ENCODE measurements at regions not wholly inside any gene's neighbourhood (a gene's known extent, or its start where the extent isn't known, plus 50 kb on each side); places are given as distances from the start of the nearest gene placed in this dataset.

DNA sequence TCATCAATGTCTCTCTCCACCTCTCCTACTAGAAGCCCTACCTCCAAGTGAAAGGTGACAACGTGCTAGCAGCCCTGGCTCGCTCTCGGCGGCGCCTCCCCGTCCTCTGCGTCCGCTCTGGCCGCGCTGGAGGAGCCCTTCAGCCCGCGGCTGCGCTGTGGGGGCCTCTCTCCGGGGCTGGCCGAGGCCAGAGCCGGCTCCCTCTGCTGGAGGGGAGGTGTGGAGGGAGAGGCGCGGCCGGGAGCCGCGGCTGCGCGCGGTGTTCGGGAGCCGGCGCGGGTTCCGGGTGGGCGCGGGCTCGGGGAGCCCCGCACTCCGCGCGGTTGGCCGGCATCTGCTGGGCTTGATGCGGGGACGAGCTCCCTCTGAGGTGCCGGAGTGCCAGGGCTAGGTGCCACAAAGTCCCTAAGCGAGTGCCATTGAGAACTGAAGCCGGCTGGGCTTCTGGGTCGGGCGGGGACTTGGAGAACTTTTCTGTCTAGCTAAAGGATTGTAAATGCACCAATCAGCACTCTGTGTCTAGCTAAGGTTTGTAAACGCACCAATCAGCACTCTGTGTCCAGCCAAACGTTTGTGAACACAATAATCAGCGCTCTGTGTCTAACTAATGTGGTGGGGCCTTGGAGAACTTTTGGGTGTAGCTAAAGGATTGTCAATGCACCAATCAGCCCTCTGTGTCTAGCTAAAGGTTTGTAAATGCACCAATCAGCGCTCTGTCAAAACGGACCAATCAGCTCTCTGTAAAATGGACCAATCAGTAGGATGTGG, 84.8 kb upstream of the ARRDC4 start:
- TF ChIP-seq, protein P1, sequence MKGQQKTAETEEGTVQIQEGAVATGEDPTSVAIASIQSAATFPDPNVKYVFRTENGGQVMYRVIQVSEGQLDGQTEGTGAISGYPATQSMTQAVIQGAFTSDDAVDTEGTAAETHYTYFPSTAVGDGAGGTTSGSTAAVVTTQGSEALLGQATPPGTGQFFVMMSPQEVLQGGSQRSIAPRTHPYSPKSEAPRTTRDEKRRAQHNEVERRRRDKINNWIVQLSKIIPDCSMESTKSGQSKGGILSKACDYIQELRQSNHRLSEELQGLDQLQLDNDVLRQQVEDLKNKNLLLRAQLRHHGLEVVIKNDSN (IDR thresholded peaks at IDR 0.05), result no peak
- TF ChIP-seq, protein P2, sequence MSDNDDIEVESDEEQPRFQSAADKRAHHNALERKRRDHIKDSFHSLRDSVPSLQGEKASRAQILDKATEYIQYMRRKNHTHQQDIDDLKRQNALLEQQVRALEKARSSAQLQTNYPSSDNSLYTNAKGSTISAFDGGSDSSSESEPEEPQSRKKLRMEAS (IDR thresholded peaks at IDR 0.05), result no peak
- TF ChIP-seq, protein P3, sequence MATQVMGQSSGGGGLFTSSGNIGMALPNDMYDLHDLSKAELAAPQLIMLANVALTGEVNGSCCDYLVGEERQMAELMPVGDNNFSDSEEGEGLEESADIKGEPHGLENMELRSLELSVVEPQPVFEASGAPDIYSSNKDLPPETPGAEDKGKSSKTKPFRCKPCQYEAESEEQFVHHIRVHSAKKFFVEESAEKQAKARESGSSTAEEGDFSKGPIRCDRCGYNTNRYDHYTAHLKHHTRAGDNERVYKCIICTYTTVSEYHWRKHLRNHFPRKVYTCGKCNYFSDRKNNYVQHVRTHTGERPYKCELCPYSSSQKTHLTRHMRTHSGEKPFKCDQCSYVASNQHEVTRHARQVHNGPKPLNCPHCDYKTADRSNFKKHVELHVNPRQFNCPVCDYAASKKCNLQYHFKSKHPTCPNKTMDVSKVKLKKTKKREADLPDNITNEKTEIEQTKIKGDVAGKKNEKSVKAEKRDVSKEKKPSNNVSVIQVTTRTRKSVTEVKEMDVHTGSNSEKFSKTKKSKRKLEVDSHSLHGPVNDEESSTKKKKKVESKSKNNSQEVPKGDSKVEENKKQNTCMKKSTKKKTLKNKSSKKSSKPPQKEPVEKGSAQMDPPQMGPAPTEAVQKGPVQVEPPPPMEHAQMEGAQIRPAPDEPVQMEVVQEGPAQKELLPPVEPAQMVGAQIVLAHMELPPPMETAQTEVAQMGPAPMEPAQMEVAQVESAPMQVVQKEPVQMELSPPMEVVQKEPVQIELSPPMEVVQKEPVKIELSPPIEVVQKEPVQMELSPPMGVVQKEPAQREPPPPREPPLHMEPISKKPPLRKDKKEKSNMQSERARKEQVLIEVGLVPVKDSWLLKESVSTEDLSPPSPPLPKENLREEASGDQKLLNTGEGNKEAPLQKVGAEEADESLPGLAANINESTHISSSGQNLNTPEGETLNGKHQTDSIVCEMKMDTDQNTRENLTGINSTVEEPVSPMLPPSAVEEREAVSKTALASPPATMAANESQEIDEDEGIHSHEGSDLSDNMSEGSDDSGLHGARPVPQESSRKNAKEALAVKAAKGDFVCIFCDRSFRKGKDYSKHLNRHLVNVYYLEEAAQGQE (IDR thresholded peaks at IDR 0.05; ENCODE audit: low read depth), result no peak
- TF ChIP-seq TCF12 (IDR thresholded peaks at IDR 0.05; ENCODE audit: low read depth), result no peak
- no peak for TF ChIP-seq CEBPB (IDR thresholded peaks at IDR 0.05)
- no peak for TF ChIP-seq RAD21 (IDR thresholded peaks at IDR 0.05; ENCODE audit: low read depth)
- no peak for TF ChIP-seq YY1 (IDR thresholded peaks at IDR 0.05; ENCODE audit: low read depth)
- no peak for TF ChIP-seq TAF1 (IDR thresholded peaks at IDR 0.05; ENCODE audit: low read depth)
- TF ChIP-seq NFIC (IDR thresholded peaks at IDR 0.05), result no peak
- no peak for TF ChIP-seq CREB1 (IDR thresholded peaks at IDR 0.05; ENCODE audit: low read depth)

DNA sequence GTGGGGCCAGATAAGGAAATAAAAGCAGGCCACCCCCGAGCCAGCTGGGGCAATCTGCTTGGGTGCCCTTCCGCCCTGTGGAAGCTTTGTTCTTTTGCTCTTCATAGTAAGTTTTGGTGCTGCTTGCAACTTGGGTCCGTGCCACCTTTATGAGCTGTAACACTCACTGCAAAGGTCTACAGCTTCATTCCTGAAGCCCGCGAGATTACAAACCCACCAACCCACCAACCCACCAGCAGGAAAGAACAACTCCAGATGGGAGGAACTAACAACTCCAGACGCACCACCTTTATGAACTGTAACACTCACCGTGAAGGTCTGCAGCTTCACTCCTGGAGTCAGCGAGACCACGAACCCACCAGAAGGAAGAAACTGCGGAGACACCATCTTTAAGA, 84.2 kb upstream of the ARRDC4 start:
- TF ChIP-seq, protein P2 (IDR thresholded peaks at IDR 0.05), result no peak
- no peak for TF ChIP-seq TEAD4 (IDR thresholded peaks at IDR 0.05)

DNA sequence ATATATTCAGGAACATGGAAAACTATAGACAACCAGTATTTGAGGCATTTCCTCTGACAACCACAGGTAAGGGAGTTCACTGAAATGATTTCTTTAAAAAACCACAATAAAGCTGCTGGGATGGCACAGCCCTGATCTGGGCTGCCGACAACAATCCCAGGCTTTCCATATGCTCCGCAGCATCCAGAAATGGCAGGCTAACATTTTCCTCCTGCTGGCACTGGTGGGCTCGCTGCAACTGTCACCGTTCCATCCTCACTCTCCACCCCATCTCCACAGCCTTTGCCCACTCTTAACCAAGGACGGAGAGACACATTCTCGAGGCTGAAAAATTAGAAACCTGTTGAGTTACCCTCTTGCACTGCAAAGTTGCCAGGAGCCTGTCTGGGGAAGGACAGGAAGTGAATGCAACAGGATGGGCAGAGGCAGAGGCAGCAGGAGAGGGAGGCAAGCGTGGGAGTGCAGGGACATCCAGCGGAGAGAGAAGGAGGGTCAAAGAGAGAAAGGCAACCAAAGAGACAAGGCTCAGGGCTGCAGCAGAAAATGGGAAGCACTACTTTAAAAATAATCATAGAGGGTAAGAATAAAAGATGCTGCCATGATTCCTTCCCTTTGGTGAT, 79.0 kb upstream of the ARRDC4 start:
- TF ChIP-seq, protein P3 (IDR thresholded peaks at IDR 0.05; ENCODE audit: low read depth), result no peak
- TF ChIP-seq TAF1 (IDR thresholded peaks at IDR 0.05; ENCODE audit: low read depth) (no peak), ZBTB7A (IDR thresholded peaks at IDR 0.05; ENCODE audit: low read depth) (no peak), TCF12 (IDR thresholded peaks at IDR 0.05; ENCODE audit: low read depth) (no peak), EGR1 (IDR thresholded peaks at IDR 0.05) (no peak), CEBPB (IDR thresholded peaks at IDR 0.05) (no peak), TEAD4 (IDR thresholded peaks at IDR 0.05) (no peak), YY1 (IDR thresholded peaks at IDR 0.05; ENCODE audit: low read depth) (no peak), RAD21 (IDR thresholded peaks at IDR 0.05; ENCODE audit: low read depth) (no peak)
- TF ChIP-seq, protein P1 (IDR thresholded peaks at IDR 0.05), result no peak

DNA sequence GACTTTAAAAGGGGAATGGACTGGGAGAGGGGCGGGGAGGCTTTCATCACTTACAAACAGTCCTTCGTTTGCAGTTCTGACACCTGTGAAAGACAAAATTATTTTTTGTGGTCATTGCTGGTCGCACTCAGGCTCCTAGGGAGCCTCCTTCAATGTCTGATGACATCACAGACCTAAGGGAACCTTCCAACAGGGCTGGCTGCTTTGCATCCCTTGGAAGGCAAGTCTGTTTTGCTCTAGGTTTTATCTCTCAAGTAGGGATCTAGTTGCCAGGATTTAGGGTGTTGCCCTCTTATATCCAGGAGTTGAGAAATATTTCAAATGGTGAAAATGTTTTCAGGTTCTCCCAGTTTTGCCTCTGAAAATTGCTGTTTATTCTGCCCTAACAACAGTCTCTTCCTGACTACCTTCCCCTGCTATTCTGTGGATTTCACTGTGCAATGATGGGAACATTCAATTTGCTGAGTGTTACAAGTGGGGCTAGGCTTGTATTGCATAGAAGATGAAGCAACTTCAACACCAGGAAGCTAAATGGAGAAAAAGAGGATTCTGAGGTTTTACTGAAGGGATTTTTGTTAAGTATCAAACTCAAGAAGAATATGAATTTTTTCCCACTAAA, 75.9 kb upstream of the ARRDC4 start:
- no peak for TF ChIP-seq CEBPB (IDR thresholded peaks at IDR 0.05)
- no peak for TF ChIP-seq TAF1 (IDR thresholded peaks at IDR 0.05; ENCODE audit: low read depth)
- TF ChIP-seq, protein P1 (IDR thresholded peaks at IDR 0.05), result no peak
- no peak for TF ChIP-seq TCF12 (IDR thresholded peaks at IDR 0.05; ENCODE audit: low read depth)
- no peak for TF ChIP-seq FOXM1 (IDR thresholded peaks at IDR 0.05; ENCODE audit: borderline replicate concordance, low read depth)
- TF ChIP-seq CREB1 (IDR thresholded peaks at IDR 0.05; ENCODE audit: low read depth), result no peak
- TF ChIP-seq, protein P2 (IDR thresholded peaks at IDR 0.05), result no peak
- no peak for TF ChIP-seq EGR1 (IDR thresholded peaks at IDR 0.05)
- TF ChIP-seq ZBTB7A (IDR thresholded peaks at IDR 0.05; ENCODE audit: low read depth), result no peak
- TF ChIP-seq YY1 (IDR thresholded peaks at IDR 0.05; ENCODE audit: low read depth), result no peak
- TF ChIP-seq, protein P3 (IDR thresholded peaks at IDR 0.05; ENCODE audit: low read depth), result no peak
- no peak for TF ChIP-seq TEAD4 (IDR thresholded peaks at IDR 0.05)
- TF ChIP-seq NFIC (IDR thresholded peaks at IDR 0.05), result no peak
